C4-2B (cell line): ENCODE measurements at regions not wholly inside any gene's neighbourhood (a gene's known extent, or its start where the extent isn't known, plus 50 kb on each side); places are given as distances from the start of the nearest gene placed in this dataset.

Source experiments
- H3K27ac ChIP-seq: fragments of 450-650 bp; 2 replicates; pipeline ENCODE4 v1.5.1; 2017
- CTCF ChIP-seq: fragments of 450-650 bp; conservative IDR thresholded peaks from 2 replicates; pipeline ENCODE4 v1.5.1; 2017; ENCODE audit warnings: mild to moderate bottlenecking
- ZFX ChIP-seq: fragments of 450-650 bp; IDR thresholded peaks from 2 replicates; pipeline ENCODE4 v1.6.1; 2017

- TF ChIP-seq ZFX (no peak), CTCF (no peak)
- H3K27ac ChIP-seq, result no peak overlapping the region
Measured at GRCh38 chr2:52844701-52845423, 922.7 kb upstream of the CHAC2 start.

GRCh38 chr2:52835909-52836308, 931.7 kb upstream of the CHAC2 start:
- TF ChIP-seq CTCF (no peak), ZFX (no peak)
- H3K27ac ChIP-seq, result no peak overlapping the region

GRCh38 chr2:52831216-52831615, 936.4 kb upstream of the CHAC2 start:
- no peak overlapping the region for H3K27ac ChIP-seq
- TF ChIP-seq ZFX (no peak), CTCF (no peak)

- TF ChIP-seq ZFX (no peak), CTCF (no peak)
- no peak overlapping the region for H3K27ac ChIP-seq
Measured at GRCh38 chr2:52828112-52828511, 939.5 kb upstream of the CHAC2 start.

- TF ChIP-seq CTCF (peak; percentile 13; the same call in 1 of the 2 replicates), ZFX (no peak)
- H3K27ac ChIP-seq, result no peak overlapping the region
Measured at GRCh38 chr2:52821631-52822030, 946.0 kb upstream of the CHAC2 start.

- H3K27ac ChIP-seq, result no peak overlapping the region
- TF ChIP-seq ZFX (no peak), CTCF (no peak)
Measured at GRCh38 chr2:52818958-52819357, 948.6 kb upstream of the CHAC2 start.

GRCh38 chr2:52810460-52810859, 957.1 kb upstream of the CHAC2 start:
- no peak overlapping the region for H3K27ac ChIP-seq

More at GRCh38 chr2:52810460-52810859, 957.1 kb upstream of the CHAC2 start:
- TF ChIP-seq ZFX, result no peak
- TF ChIP-seq CTCF, result peak; percentile 29
